NCI-H2107 treated with DMSO at 0.1 percent for 48 hours (cell line): ENCODE measurements at regions not wholly inside any gene's neighbourhood (a gene's known extent, or its start where the extent isn't known, plus 50 kb on each side); places are given as distances from the start of the nearest gene placed in this dataset.

Experiments used
- DNase-seq: peaks from one replicate; lab custom pipeline; 2025; ENCODE audit not compliant: unreplicated experiment; lab: John Stamatoyannopoulos, UW

- DNase-seq = no peak
These were observed 275.2 kb downstream of the DSEL start for GRCh38 chr18:67241299-67241698.

- DNase-seq = no peak
These were observed 276.7 kb downstream of the DSEL start for GRCh38 chr18:67239826-67240225.

GRCh38 chr18:67232991-67233390 is 283.5 kb downstream of the DSEL start:
- no peak for DNase-seq

DNA sequence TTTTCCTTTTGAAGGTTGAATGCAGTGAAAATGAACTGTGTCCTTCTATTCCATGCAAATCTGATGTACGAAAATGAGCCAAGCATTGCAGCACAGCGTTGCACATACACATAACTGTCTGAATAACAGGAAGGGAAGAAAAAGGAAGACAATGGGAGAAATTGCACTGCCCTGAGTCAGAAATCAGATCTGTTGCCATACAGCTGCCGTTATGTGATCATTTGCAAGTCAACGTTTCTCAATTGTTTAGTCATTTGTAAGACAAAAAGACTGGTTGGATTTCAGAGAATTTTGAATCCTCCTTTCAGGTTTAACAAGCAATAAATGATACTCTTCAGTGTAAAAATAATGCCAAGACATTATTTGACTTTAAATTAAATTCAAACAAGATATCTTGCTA is 284.1 kb downstream of the DSEL start:
- DNase-seq = no peak

DNA sequence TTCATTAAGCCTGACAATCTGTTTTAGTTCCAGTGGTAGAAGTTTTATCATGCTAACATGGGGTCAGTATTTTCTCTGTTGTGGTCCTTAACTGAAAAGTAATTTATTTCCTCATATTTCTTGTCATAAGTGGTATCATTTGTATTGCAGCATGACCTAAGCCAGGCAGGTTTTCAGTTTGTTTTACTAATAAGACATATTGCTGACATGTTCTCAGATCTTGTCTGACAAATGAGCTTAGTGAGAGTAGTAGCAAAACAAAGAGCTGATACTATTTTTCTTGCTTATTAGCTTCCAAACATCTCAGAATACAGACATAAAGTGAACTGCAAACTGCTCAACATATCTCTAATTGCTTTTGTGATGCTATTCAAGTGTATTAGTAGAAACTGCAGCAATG is 293.6 kb downstream of the DSEL start:
- DNase-seq = no peak

DNA sequence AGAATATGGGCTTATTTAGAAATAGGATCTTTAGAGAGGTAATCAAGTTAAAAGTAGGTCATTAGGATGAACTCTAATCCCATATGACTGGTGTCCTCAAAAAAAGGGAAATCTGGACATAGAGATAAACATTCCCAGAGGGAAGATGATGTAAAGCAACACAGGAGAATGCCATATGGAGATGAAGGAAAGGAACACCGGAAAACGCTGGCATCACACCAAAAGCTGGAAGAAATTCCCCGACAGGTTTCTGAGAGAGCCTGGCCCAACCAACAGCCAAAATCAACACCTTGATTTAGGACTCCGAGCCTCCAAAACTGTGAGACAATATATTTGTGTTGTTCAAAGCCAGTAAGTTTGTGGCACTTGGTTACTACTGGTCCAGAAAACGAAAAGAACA is 296.7 kb downstream of the DSEL start:
- no peak for DNase-seq

DNA sequence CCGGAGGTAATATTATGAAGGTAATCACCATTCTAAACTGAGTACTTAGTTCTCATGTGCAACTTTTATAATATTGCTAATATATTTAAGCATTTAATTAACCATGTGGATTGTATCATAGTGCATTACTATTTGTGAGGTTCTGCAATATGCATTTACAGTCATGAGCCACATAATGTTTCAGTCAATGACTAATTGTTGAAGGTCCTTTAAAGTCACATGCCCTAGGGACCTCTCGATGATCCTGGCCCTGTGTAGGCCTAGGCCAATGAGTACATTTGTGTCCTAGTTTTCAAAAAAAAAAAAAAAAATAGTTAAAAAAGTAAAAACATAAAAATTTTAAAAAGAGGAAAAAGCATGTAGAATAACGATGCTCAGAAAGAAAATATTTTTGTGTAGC is 298.0 kb downstream of the DSEL start:
- DNase-seq = no peak

DNA sequence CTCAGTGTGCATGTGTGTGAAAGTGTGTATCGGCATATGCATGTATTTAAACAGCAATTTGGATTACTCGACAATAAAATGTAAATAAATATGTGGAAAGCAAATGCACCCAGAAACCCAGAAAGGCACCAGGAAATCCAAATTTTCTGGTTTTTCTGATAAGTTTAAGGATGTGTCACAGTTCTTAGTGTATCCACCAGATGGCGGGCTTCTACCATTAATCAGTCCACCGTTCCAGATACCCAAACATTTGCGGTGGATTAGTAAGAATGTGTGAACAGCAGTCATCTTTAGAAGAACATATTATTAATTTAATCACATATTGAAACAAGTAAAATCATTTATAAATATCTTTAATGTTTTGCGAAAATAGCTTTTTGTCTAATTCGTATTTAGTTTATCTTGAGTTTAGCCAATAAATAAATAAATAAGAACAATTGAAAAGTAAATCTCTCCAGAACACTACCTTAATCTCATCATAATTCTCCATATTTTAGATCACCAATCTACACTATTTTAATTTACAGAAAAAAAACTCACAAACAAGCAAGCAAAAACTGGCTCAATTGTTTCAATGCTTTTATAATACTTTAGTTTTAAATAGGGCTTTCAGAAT is 298.9 kb downstream of the DSEL start:
- DNase-seq = peak; percentile 40

DNA sequence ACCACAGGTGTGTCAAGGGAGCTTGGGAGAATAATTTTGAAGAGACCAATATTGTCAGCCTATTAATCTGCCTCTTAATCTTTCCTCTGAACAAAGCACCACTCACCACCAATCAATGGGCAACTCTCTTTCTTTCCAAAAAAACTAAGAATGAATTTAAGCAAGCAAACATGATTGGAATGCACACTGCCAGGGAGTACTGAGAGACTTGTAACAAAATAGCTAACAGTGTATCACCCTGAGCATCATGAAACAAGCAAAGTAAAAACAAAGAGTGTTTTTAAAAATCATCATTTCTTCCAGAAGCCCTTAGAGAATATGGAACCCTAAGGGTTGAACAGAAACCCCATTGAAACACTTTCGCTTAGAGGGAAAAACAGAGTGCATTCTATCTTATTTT is 299.7 kb downstream of the DSEL start:
- no peak for DNase-seq

GRCh38 chr18:67215686-67216085 is 300.8 kb downstream of the DSEL start:
- DNase-seq = no peak

- DNase-seq = no peak
These were observed 304.9 kb downstream of the DSEL start for GRCh38 chr18:67211646-67212045.

DNA sequence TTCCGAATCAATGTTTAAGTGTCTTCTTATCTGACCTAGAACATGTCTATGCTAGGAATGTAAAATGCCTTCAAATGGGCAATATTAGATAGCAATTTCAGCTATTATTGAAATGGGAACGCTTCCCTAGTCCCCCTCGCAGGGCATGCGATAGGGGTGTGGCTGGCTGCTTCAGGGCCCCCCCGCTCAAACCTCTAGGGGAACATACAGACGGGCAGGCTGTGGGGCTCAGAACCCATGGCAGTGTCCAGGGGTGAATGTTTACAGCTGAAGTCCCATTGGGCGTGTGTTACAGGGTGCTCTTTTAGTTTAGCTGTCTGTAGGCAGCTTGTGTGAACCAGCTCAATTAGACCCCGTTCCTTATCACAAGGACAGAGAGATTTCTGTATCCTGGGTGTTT is 315.9 kb downstream of the DSEL start:
- no peak for DNase-seq

- DNase-seq = peak; percentile 86
These were observed 316.4 kb downstream of the DSEL start for GRCh38 chr18:67199993-67200617.

GRCh38 chr18:67194886-67195285 is 321.6 kb downstream of the DSEL start:
- DNase-seq = no peak

GRCh38 chr18:67192535-67192934 is 324.0 kb downstream of the DSEL start:
- DNase-seq = no peak

- peak; percentile 13 for DNase-seq
These were observed 333.1 kb downstream of the DSEL start for GRCh38 chr18:67183398-67183797.

GRCh38 chr18:67179726-67180125 is 336.8 kb downstream of the DSEL start:
- DNase-seq = no peak

DNA sequence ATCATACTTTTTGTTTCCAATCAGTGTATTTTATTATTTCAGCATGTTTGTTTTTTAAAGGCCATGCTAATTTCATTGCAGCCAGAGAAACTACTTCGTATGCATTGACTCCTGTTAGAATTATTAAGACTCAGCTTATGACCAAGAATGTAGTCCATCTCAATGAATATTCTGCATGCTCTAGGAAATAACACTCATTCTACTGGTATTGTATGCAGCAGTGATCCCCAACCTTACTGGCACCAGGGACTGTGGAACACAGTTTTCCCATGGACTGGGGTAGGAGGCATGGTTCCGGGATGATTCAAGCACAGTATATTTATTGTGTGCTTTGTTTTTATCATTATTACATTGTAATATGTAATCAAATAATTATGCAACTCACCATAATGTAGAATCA is 356.9 kb downstream of the DSEL start:
- no peak for DNase-seq

- DNase-seq = no peak
These were observed 361.5 kb downstream of the DSEL start for GRCh38 chr18:67154979-67155378.

DNA sequence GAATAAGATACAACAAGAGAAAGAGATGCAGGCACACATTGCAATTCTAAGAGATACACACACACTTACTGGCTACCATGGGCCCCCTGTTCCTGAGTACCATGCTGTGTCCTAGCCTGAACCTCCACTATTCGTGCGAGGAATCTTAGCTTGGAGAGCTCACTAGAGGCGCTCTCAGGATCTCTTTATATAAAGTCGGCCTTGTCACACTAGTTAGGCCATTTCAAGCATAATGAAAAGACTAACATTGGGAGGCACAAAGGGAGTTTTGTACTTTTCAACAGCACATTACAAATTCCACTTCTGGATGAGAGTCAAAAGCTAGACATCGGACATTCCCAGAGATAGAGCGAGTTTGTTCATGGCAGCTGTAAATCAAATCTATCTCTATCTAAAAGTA is 365.2 kb downstream of the DSEL start:
- DNase-seq = no peak

DNA sequence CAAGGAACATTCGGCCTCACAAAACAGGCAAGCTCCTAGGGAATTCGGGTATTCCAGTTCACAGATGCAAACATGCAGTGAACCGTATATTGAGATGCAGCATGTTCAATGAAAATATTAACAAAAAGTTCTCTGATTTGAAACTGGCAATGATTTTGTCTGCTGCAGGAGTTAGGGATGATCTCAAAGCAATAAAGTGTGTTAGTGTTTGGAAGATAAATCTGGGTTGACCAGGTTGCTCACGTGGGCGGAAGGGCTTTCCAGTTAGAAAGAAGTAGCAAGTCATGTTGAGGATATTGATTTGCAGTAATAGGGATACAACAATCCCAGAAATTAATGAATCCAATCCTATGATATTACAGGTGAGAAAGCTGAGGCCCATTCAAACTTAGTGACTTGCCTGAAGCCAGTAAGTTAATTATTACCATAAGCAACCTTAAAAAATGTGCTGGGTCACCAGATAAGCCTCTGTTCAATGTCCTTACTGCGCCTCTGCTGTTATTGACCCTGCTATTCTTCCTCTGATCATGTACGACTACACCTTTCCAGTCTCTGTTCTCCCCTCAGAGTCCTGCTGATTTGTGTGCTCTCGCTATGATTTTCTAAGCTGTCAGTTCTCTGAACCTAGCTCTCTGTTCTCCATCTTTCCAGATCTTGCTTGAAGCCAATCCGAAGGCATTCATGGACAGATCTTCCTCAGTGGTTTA is 370.8 kb downstream of the DSEL start:
- no peak for DNase-seq

- no peak for DNase-seq
These were observed 372.2 kb downstream of the DSEL start for GRCh38 chr18:67144329-67144728.

DNA sequence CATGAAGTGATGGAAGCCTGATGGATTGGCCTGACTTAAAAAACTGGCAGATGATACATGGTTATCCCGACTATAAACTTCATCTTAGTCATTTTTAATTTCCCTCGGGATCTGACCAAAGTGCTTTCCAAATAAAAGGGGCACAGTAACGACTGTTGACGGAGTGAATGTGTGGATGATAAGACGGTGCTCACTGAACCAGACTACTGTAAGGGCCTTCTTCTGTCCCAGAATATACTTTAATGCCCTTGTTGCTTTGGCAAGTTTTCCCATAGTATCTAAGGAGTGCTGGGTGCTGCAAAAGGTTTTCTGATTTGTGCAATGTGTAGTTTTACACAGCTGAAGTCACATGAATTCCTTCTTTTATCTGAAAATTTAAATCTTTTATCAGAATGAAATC is 373.5 kb downstream of the DSEL start:
- DNase-seq = no peak
